T-helper 2 cell (primary cell): ENCODE measurements at regions not wholly inside any gene's neighbourhood (a gene's known extent, or its start where the extent isn't known, plus 50 kb on each side); places are given as distances from the start of the nearest gene placed in this dataset.

Source experiments
- DNase-seq, 5 experiments: peaks; one replicate each; pipeline versions ENCODE4 v3.0.0 to v3.0.0-alpha.2; 2012 to 2022

- DNase-seq = no peak
Measured at GRCh38 chr9:115169003-115169402, 51.0 kb upstream of the TNC start.

- no peak for DNase-seq
Measured at GRCh38 chr9:115170358-115171073, 52.6 kb upstream of the TNC start.

GRCh38 chr9:115171921-115172388 is 54.0 kb upstream of the TNC start:
- no peak for DNase-seq

GRCh38 chr9:115182264-115182663 is 64.3 kb upstream of the TNC start:
- no peak for DNase-seq

- DNase-seq = no peak
Measured at GRCh38 chr9:115183436-115183835, 65.5 kb upstream of the TNC start.

GRCh38 chr9:115189686-115190085 is 71.7 kb upstream of the TNC start:
- DNase-seq = no peak

- DNase-seq = no peak
Measured at GRCh38 chr9:115191667-115192066, 73.7 kb upstream of the TNC start.

GRCh38 chr9:115192280-115192679 is 74.3 kb upstream of the TNC start:
- no peak for DNase-seq

GRCh38 chr9:115192835-115193525 is 75.0 kb upstream of the TNC start:
- no peak for DNase-seq

- DNase-seq = no peak
Measured at GRCh38 chr9:115193777-115194176, 75.8 kb upstream of the TNC start.

- no peak for DNase-seq
Measured at GRCh38 chr9:115194216-115194615, 76.3 kb upstream of the TNC start.

- DNase-seq = no peak
Measured at GRCh38 chr9:115195912-115196311, 78.0 kb upstream of the TNC start.

- no peak for DNase-seq
Measured at GRCh38 chr9:115196919-115197318, 79.0 kb upstream of the TNC start.

GRCh38 chr9:115198001-115198400 is 80.0 kb upstream of the TNC start:
- no peak for DNase-seq

- DNase-seq = no peak
Measured at GRCh38 chr9:115200711-115201505, 83.0 kb upstream of the TNC start.

- no peak for DNase-seq
Measured at GRCh38 chr9:115202181-115202580, 84.2 kb upstream of the TNC start.

- DNase-seq = no peak
Measured at GRCh38 chr9:115202960-115203751, 85.2 kb upstream of the TNC start.

- DNase-seq = peak in 1 of 5 experiments; percentile 8
Measured at GRCh38 chr9:115204904-115205453, 87.0 kb upstream of the TNC start.

- DNase-seq = no peak
Measured at GRCh38 chr9:115207003-115207836, 89.3 kb upstream of the TNC start.

- DNase-seq = no peak
Measured at GRCh38 chr9:115208501-115208900, 90.5 kb upstream of the TNC start.

GRCh38 chr9:115209601-115210306 is 91.8 kb upstream of the TNC start:
- DNase-seq = peak in 1 of 5 experiments; percentile 41
